Lung microvascular endothelial cell (primary cell): ENCODE measurements at regions not wholly inside any gene's neighbourhood (a gene's known extent, or its start where the extent isn't known, plus 50 kb on each side); places are given as distances from the start of the nearest gene placed in this dataset.
"Not testable (repeated sequence)": the region's sequence is repeated elsewhere in the genome, so short reads cannot be mapped to it uniquely, and the experiment has no call there.

ENCODE experiments used
- DNase-seq, 2 donors: peaks; one replicate each; pipeline versions ENCODE4 v3.0.0 to v3.0.0-alpha.2; 2010; ENCODE audit warnings: low read depth in 2 of 2

- no peak for DNase-seq
Measured at GRCh38 chr4:77445823-77446222, 159.8 kb upstream of the CXCL13 start.

GRCh38 chr4:77446601-77447000 lies 159.0 kb upstream of the CXCL13 start:
- DNase-seq, result no peak

- peak; percentile 9 to 19 for DNase-seq
Measured at GRCh38 chr4:77449171-77449570, 156.4 kb upstream of the CXCL13 start.

- no peak for DNase-seq
Measured at GRCh38 chr4:77450006-77450405, 155.6 kb upstream of the CXCL13 start.

- DNase-seq, result no peak
Measured at GRCh38 chr4:77451530-77451929, 154.1 kb upstream of the CXCL13 start.

GRCh38 chr4:77452117-77452516 lies 153.5 kb upstream of the CXCL13 start:
- not testable (repeated sequence) for DNase-seq

GRCh38 chr4:77453911-77454310 lies 151.7 kb upstream of the CXCL13 start:
- DNase-seq, result no peak

GRCh38 chr4:77454858-77455257 lies 150.8 kb upstream of the CXCL13 start:
- DNase-seq, result peak in 1 of 2 donors; percentile 41

- not testable (repeated sequence) for DNase-seq
Measured at GRCh38 chr4:77464100-77464499, 141.5 kb upstream of the CXCL13 start.

- peak; percentile 9 to 23 for DNase-seq
Measured at GRCh38 chr4:77465271-77465670, 140.3 kb upstream of the CXCL13 start.

- no peak for DNase-seq
Measured at GRCh38 chr4:77466430-77466829, 139.2 kb upstream of the CXCL13 start.

- DNase-seq, result no peak
Measured at GRCh38 chr4:77471821-77472495, 133.7 kb upstream of the CXCL13 start.

GRCh38 chr4:77473509-77473908 lies 132.1 kb upstream of the CXCL13 start:
- DNase-seq, result peak; percentile 29 to 38

GRCh38 chr4:77481856-77482255 lies 123.8 kb upstream of the CXCL13 start:
- no peak for DNase-seq

- DNase-seq, result peak in 1 of 2 donors; percentile 46
Measured at GRCh38 chr4:77488882-77489281, 116.7 kb upstream of the CXCL13 start.

- no peak for DNase-seq
Measured at GRCh38 chr4:77493120-77493752, 112.4 kb upstream of the CXCL13 start.

GRCh38 chr4:77493829-77494551 lies 111.6 kb upstream of the CXCL13 start:
- no peak for DNase-seq

GRCh38 chr4:77496457-77496856 lies 109.2 kb upstream of the CXCL13 start:
- DNase-seq, result no peak

- no peak for DNase-seq
Measured at GRCh38 chr4:77500801-77501200, 104.8 kb upstream of the CXCL13 start.

GRCh38 chr4:77501240-77501639 lies 104.4 kb upstream of the CXCL13 start:
- DNase-seq, result no peak

GRCh38 chr4:77501851-77502250 lies 103.8 kb upstream of the CXCL13 start:
- DNase-seq, result no peak

GRCh38 chr4:77504407-77504806 lies 101.2 kb upstream of the CXCL13 start:
- no peak for DNase-seq
